GM19099 (cell line): ENCODE measurements at regions not wholly inside any gene's neighbourhood (a gene's known extent, or its start where the extent isn't known, plus 50 kb on each side); places are given as distances from the start of the nearest gene placed in this dataset.

Source experiments
- POLR2A ChIP-seq: IDR thresholded peaks from 3 replicates; pipeline ENCODE4 v1.6.1; 2011; ENCODE audit warnings: low read depth; ENCODE audit not compliant: insufficient read length; ENCODE audit errors: extremely low read depth

- TF ChIP-seq POLR2A = no peak
Observed at GRCh38 chr10:31134311-31134952, 102.8 kb upstream of the ZNF438 start.

- no peak for TF ChIP-seq POLR2A
Observed at GRCh38 chr10:31135171-31135570, 103.5 kb upstream of the ZNF438 start.

- no peak for TF ChIP-seq POLR2A
Observed at GRCh38 chr10:31136386-31136785, 104.7 kb upstream of the ZNF438 start.

GRCh38 chr10:31136930-31137885, 105.5 kb upstream of the ZNF438 start:
- TF ChIP-seq POLR2A = no peak

GRCh38 chr10:31138026-31138553, 106.4 kb upstream of the ZNF438 start:
- no peak for TF ChIP-seq POLR2A

DNA sequence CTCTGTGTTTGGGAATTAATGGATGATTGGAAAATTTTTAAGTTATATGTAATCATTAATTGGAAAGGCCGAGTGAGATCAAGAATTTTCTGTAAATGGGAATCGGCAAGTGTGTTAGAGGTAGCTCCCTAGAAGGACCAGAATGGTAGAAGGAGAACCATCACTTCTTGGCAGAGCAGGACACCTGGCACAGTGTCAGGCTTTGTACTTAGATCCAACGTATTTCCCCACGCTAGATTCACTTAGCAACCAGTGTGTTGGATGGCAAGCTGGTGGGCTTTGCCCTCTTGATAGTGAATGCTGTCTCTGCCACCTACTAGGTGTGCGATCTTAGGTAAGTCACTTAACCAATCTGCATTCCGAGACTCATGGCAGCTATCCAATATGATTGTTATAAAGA, 107.8 kb upstream of the ZNF438 start:
- TF ChIP-seq POLR2A = no peak

DNA sequence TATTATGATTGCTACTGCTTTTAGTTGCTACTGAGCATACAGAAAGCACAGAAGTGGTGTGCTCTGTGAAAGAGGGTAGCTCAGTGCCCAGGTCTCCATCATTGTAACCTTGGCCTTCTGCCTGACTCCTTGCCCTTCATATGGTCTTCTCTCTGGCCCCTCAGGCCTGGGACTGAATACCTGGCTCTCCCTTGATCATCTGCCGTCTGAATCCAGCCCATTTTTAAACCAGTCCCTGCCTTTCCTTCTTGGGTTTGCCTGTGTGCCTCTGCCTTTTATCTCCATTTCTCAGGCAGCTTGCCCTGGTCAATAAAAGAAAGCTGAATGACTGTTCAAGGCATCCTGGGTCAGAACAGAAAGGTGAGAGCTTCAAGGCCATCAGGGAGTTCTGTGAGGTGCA, 109.1 kb upstream of the ZNF438 start:
- no peak for TF ChIP-seq POLR2A

GRCh38 chr10:31142026-31142425, 110.4 kb upstream of the ZNF438 start:
- no peak for TF ChIP-seq POLR2A

- no peak for TF ChIP-seq POLR2A
Observed at GRCh38 chr10:31143331-31143935, 111.8 kb upstream of the ZNF438 start.

DNA sequence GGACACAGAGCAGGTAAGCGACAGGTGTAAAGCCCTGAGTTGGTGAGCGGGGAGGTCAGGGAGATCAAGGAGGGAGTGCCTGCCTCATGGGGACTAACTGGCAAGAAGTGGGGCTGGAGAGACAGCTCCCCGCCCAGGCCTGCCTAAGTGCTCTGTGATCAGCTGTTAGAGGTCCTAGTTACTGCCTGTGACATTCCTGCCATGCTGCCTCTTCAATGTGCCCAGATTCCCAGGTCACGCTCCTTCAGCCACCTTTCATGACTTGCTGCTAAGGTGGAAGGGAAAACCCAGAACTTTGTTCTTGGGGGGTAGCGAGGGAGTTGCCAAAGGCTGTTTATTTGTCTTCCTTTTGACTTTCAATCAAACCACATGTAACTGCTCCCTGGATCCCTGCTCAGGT, 114.3 kb upstream of the ZNF438 start:
- no peak for TF ChIP-seq POLR2A

DNA sequence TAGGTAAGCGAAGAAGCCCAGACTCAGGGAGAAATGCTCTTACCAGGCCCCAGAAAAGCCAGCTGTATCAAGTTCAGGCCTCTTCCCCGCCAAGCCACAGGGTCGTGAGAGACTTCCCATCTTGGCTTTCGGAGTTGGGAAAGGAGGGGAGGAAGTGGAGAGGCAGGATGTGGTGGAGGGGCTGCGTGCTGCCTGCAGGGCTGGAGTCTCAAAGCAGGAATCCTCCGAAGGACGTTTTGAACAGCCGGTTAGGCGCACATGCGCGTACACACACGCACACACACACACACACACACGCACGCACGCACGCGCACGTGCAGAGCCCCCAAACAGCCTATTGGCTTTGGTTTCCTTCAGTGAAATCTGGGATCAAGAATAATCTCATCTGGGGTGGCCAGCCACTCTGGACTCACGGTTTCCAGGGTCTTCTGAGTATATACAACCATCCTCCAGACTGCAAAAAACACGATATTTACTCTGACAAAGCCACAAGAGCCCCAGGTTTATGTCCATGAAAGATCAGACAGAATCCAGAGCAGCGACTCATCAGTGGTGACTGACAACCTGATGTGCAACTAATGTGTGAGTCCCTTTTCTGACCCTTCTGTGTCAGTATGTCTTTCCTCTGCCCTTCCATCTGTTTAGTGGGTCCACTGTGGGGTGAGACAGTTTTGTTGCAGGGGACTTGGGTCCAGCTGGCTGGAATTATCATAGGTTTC, 115.0 kb upstream of the ZNF438 start:
- TF ChIP-seq POLR2A = no peak

GRCh38 chr10:31147210-31147608, 115.5 kb upstream of the ZNF438 start:
- TF ChIP-seq POLR2A = no peak

DNA sequence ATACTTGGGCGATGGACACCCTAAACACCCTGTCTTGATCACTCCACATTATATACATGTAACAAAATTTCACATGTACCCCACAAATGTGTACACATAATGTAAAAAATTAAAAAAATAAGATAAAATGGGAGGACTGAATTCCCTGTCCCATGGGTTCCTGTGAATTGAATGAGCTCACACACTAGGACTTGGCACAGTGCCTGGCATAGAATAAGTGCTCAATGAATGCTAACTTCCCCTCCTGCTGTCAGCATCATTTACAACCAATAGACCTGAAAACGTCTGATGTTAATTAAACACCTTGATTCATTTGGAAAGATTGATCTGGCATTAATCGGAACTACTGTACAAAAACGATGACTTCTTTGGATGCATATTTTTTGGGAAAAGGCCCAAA, 117.3 kb upstream of the ZNF438 start:
- TF ChIP-seq POLR2A = no peak

GRCh38 chr10:31149835-31150512, 118.3 kb upstream of the ZNF438 start:
- no peak for TF ChIP-seq POLR2A
